HCT116 (cell line): ENCODE measurements at regions not wholly inside any gene's neighbourhood (a gene's known extent, or its start where the extent isn't known, plus 50 kb on each side); places are given as distances from the start of the nearest gene placed in this dataset.

Source experiments
- ATAC-seq: fragments of 200-7000 bp; cut with Tn5 transposase; 2 replicates; pipeline ENCODE4 v1.9.1; 2020; ENCODE audit warnings: mild to moderate bottlenecking, moderate library complexity
- BruUV-seq: library from RNA; stranded (reverse); fragments of 400-500 nt; replicated peaks from 2 replicates; lab custom pipeline; 2021; lab: Mats Ljungman, UMichigan
- CTCF ChIA-PET: fragments of 300-600 bp; sonication (Branson Sonifier 250); formaldehyde crosslinking; loops from one replicate; lab custom pipeline; 2021; ENCODE audit warnings: antibody characterized with exemption; lab: Charles Lee
- POLR2A ChIA-PET: fragments of 300-600, 350-600 bp; sonication (Branson Sonifier 250); formaldehyde crosslinking; loops from one replicate; lab custom pipeline; 2021; ENCODE audit warnings: antibody characterized with exemption; lab: Charles Lee
- RAD21 ChIA-PET, 2 experiments: fragments of 300-600 bp; sonication (Branson Sonifier 250); formaldehyde crosslinking; loops; one replicate each; lab custom pipeline; 2023; ENCODE audit warnings: low total read pairs in 2 of 2; ENCODE audit not compliant: uncharacterized antibody in 2 of 2, unreplicated experiment in 2 of 2, low non-redundant PET in 1 of 2; lab: Charles Lee
- DNase-seq: peaks from one replicate; pipeline ENCODE4 v3.0.0-alpha.2; 2010; ENCODE audit warnings: low read depth, low spot score
- H2AFZ ChIP-seq: fragments of 200-600 bp; shearing (Covaris generic), sonication (generic); 2 replicates; pipeline ENCODE4 v1.6.1; 2017; ENCODE audit warnings: low read depth, mixed run types, mixed read lengths, antibody characterized with exemption, low read length; ENCODE audit not compliant: poor library complexity, severe bottlenecking
- H3K27ac ChIP-seq: 2 replicates; pipeline ENCODE4 v1.5.1; 2012; ENCODE audit warnings: low read depth, low read length
- H3K27me3 ChIP-seq: fragments of 200-600 bp; sonication (generic); 2 replicates; pipeline ENCODE4 v1.6.1; 2016; ENCODE audit warnings: mixed run types, low read length, mixed read lengths; ENCODE audit not compliant: insufficient read depth
- H3K36me3 ChIP-seq, 2 experiments: fragments of 200-500 bp in 1 of 2; fragments of 200-600 bp in 1 of 2; sonication (Bioruptor generic) in 1 of 2; sonication (generic) in 1 of 2; 2 replicates each; pipeline versions ENCODE4 v1.5.1 to v1.6.1; 2014 to 2016; ENCODE audit warnings: low read length in 2 of 2, inconsistent platforms in 1 of 2, mixed read lengths in 1 of 2, mixed run types in 1 of 2; ENCODE audit not compliant: insufficient read depth in 2 of 2, control insufficient read depth in 1 of 2
- H3K4me1 ChIP-seq, 2 experiments: fragments of 200-600 bp in 1 of 2; sonication (generic) in 1 of 2; 2 replicates each; pipeline versions ENCODE4 v1.5.1 to v1.6.1; 2012 to 2017; ENCODE audit warnings: low read length in 2 of 2, inconsistent platforms in 1 of 2, mild to moderate bottlenecking in 1 of 2, mixed read lengths in 1 of 2, mixed run types in 1 of 2, moderate library complexity in 1 of 2; ENCODE audit not compliant: insufficient read depth in 2 of 2, control insufficient read depth in 1 of 2
- H3K4me2 ChIP-seq: fragments of 200-600 bp; sonication (generic); 2 replicates; pipeline ENCODE4 v1.6.1; 2017; ENCODE audit warnings: mixed run types, low read length, mixed read lengths
- H3K4me3 ChIP-seq, 2 experiments: fragments of 200-600 bp in 1 of 2; sonication (generic) in 1 of 2; replicated peaks in 1 of 2; 2 replicates each; pipeline ENCODE4 v1.5.1; 2011 to 2016; ENCODE audit warnings: low read length in 2 of 2, control low read depth in 1 of 2, low read depth in 1 of 2, mild to moderate bottlenecking in 1 of 2, mixed read lengths in 1 of 2, mixed run types in 1 of 2
- H3K79me2 ChIP-seq: fragments of 200-600 bp; sonication (generic); 2 replicates; pipeline ENCODE4 v1.6.1; 2017; ENCODE audit warnings: mild to moderate bottlenecking, mixed run types, low read length, moderate library complexity, mixed read lengths; ENCODE audit not compliant: insufficient read depth
- H3K9ac ChIP-seq: fragments of 200-600 bp; sonication (generic); 2 replicates; pipeline ENCODE4 v1.6.1; 2016; ENCODE audit warnings: low read length, mixed read lengths
- H3K9me2 ChIP-seq: fragments of 200-600 bp; sonication (generic), shearing (Covaris generic); 2 replicates; pipeline ENCODE4 v1.6.1; 2017; ENCODE audit warnings: mixed run types, mild to moderate bottlenecking, moderate library complexity; ENCODE audit not compliant: insufficient read depth
- H3K9me3 ChIP-seq, 2 experiments: fragments of 200-500 bp in 1 of 2; fragments of 200-600 bp in 1 of 2; sonication (Bioruptor generic) in 1 of 2; sonication (generic) in 1 of 2; 2 replicates each; pipeline ENCODE4 v1.6.1; 2014 to 2017; ENCODE audit warnings: low read length in 2 of 2, mixed read lengths in 2 of 2, inconsistent platforms in 1 of 2, low read depth in 1 of 2, mild to moderate bottlenecking in 1 of 2, mixed run types in 1 of 2, moderate library complexity in 1 of 2; ENCODE audit not compliant: control insufficient read depth in 1 of 2, insufficient read depth in 1 of 2
- H4K20me1 ChIP-seq: fragments of 200-600 bp; sonication (generic), shearing (Covaris generic); 2 replicates; pipeline ENCODE4 v1.6.1; 2017; ENCODE audit warnings: mixed run types, mild to moderate bottlenecking, moderate library complexity; ENCODE audit not compliant: insufficient read depth
- CBX3 ChIP-seq: IDR thresholded peaks from 2 replicates; pipeline ENCODE4 v1.6.1; 2012; ENCODE audit warnings: low read depth
- CEBPB ChIP-seq: IDR thresholded peaks from 2 replicates; pipeline ENCODE4 v1.6.1; 2012; ENCODE audit warnings: low read depth
- EGR1 ChIP-seq: IDR thresholded peaks from 2 replicates; pipeline ENCODE4 v1.6.1; 2012; ENCODE audit warnings: low read depth
- ELF1 ChIP-seq: IDR thresholded peaks from 2 replicates; pipeline ENCODE4 v1.6.1; 2012; ENCODE audit warnings: low read depth, borderline replicate concordance
- EZH2phosphoT487 ChIP-seq: fragments of 200-600 bp; IDR thresholded peaks from 2 replicates; pipeline ENCODE4 v1.6.1; 2018; ENCODE audit warnings: antibody characterized with exemption, borderline replicate concordance
- FOSL1 ChIP-seq: IDR thresholded peaks from 2 replicates; pipeline ENCODE4 v1.6.1; 2012; ENCODE audit warnings: low read depth
- POLR2A ChIP-seq: IDR thresholded peaks from 2 replicates; pipeline ENCODE4 v1.7.0; 2011; ENCODE audit warnings: borderline replicate concordance; ENCODE audit not compliant: insufficient read depth, insufficient read length; ENCODE audit errors: extremely low read depth
- SRF ChIP-seq: IDR thresholded peaks from 2 replicates; pipeline ENCODE4 v1.6.1; 2012; ENCODE audit warnings: low read depth
- intact Hi-C: fragments of 100-400 bp; cut with micrococcal nuclease; formaldehyde crosslinking; loops from 2 replicates; pipeline ENCODE4 v1.10.0; 2022
- TF ChIP-seq, protein P1 (sequence below): IDR thresholded peaks from 2 replicates; pipeline ENCODE4 v1.6.1; 2012
- TF ChIP-seq, protein P2 (sequence below): IDR thresholded peaks from 2 replicates; pipeline ENCODE4 v1.6.1; 2012; ENCODE audit warnings: low read depth

DNA sequence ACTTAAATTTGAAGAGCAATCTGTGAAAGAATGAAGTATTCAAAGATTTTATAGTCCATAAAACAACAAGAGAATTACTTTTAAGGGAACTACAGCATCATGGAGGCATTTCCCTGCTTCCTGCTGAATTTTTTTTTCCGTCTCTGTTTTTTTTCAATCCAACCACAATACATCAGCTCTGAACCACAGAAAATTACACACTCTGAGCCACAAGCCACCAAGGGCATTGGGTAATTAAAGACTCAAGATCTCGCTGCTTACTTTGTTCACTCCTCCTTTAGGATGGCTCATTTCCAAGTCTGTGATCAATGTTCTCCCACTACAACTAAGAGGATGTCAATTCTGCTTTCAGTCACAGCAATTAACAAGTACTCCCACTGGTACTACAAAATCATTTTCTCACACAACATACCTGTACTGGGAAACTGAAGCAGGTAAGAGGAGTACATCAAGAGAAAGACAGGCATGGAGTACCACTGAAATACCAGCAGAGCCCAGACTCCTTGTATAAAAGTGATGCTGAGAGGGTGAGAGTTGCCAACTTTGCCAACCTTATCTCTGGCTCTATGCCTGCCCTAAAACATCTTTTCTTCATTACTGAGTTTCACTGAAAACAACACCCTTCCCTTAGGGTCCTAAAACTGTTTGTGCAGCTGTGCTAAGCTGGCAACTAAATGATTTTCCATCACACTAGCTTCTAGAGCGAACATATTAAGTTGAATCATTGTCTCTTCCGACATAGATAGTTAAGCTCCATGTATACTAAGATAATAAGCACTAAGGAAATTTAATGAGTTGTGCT, 105.8 kb upstream of the MAGEB18 start:
- Histone ChIP-seq H3K4me2 (no peak overlapping the region), H3K9me3 (no peaks in the 10 kb centered on the region), H3K36me3 (no peaks in the 10 kb centered on the region), H4K20me1 (no peaks in the 10 kb centered on the region), H2AFZ (no peak overlapping the region), H3K9ac (no peak overlapping the region)
- RAD21 ChIA-PET: no interaction called here
- intact Hi-C loops: no loop called here
- DNase-seq: no peak
- BruUV-seq: no TSS peak
- TF ChIP-seq EGR1: no peak
- TF ChIP-seq, protein P1, sequence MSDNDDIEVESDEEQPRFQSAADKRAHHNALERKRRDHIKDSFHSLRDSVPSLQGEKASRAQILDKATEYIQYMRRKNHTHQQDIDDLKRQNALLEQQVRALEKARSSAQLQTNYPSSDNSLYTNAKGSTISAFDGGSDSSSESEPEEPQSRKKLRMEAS: no peak
- TF ChIP-seq EZH2phosphoT487: no peak
- no peak for TF ChIP-seq CBX3
- TF ChIP-seq, protein P2, sequence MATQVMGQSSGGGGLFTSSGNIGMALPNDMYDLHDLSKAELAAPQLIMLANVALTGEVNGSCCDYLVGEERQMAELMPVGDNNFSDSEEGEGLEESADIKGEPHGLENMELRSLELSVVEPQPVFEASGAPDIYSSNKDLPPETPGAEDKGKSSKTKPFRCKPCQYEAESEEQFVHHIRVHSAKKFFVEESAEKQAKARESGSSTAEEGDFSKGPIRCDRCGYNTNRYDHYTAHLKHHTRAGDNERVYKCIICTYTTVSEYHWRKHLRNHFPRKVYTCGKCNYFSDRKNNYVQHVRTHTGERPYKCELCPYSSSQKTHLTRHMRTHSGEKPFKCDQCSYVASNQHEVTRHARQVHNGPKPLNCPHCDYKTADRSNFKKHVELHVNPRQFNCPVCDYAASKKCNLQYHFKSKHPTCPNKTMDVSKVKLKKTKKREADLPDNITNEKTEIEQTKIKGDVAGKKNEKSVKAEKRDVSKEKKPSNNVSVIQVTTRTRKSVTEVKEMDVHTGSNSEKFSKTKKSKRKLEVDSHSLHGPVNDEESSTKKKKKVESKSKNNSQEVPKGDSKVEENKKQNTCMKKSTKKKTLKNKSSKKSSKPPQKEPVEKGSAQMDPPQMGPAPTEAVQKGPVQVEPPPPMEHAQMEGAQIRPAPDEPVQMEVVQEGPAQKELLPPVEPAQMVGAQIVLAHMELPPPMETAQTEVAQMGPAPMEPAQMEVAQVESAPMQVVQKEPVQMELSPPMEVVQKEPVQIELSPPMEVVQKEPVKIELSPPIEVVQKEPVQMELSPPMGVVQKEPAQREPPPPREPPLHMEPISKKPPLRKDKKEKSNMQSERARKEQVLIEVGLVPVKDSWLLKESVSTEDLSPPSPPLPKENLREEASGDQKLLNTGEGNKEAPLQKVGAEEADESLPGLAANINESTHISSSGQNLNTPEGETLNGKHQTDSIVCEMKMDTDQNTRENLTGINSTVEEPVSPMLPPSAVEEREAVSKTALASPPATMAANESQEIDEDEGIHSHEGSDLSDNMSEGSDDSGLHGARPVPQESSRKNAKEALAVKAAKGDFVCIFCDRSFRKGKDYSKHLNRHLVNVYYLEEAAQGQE: no peak
- TF ChIP-seq POLR2A: no peak
- no peak for TF ChIP-seq FOSL1
- no peak for TF ChIP-seq SRF
- no peak for TF ChIP-seq CEBPB
- TF ChIP-seq ELF1: no peak
- TF ChIP-seq, all 23 proteins: peak for 0
- Histone ChIP-seq H3K27me3 (no peaks in the 10 kb centered on the region), H3K79me2 (no peaks in the 10 kb centered on the region), H3K4me1 (no peaks in the 10 kb centered on the region), H3K4me3 (no peak overlapping the region), H3K27ac (no peak overlapping the region), H3K9me2 (no peaks in the 10 kb centered on the region)
- ChIA-PET POLR2A (no interaction called here), CTCF (no interaction called here)
- no peak for ATAC-seq
